ENCODE measurements at regions not wholly inside any gene's neighbourhood (a gene's known extent, or its start where the extent isn't known, plus 50 kb on each side); places are given as distances from the start of the nearest gene placed in this dataset.

- no peaks in the 10 kb centered on the region for H3K9me3 ChIP-seq (ENCODE audit: control insufficient read depth, insufficient read depth, low read depth, low read length)
- no peak overlapping the region for H3K4me3 ChIP-seq (replicated peaks in 1 of 4; ENCODE audit: control extremely low read depth in 1 of 4, insufficient read depth in 1 of 4, low read depth in 3 of 4, low read length in 4 of 4)
- H3K4me2 ChIP-seq (ENCODE audit: extremely low read depth, insufficient read depth, low read length): no peak overlapping the region
- no peaks in the 10 kb centered on the region for H3K4me1 ChIP-seq (ENCODE audit: control insufficient read depth, extremely low read depth, insufficient read depth, low read length)
- H3K9ac ChIP-seq (ENCODE audit: insufficient read depth, low read length): no peak overlapping the region
- H2AFZ ChIP-seq (ENCODE audit: low read length): no peak overlapping the region
- no peak for DNase-seq (ENCODE audit: low read depth in 2 of 2)
- H3K27ac ChIP-seq (ENCODE audit: insufficient read depth, low read length): no peak overlapping the region
- TF ChIP-seq CTCF (conservative IDR thresholded peaks at IDR 0.05 in 1 of 2, IDR thresholded peaks at IDR 0.05 in 1 of 2; ENCODE audit: low read depth in 1 of 2, low read length in 2 of 2): no peak
- no peak for TF ChIP-seq EZH2 (IDR thresholded peaks at IDR 0.05; ENCODE audit: low read length, missing control alignments)
- H3K36me3 ChIP-seq (ENCODE audit: control insufficient read depth, insufficient read depth, low read length): no peaks in the 10 kb centered on the region
- H3K79me2 ChIP-seq (ENCODE audit: control insufficient read depth, insufficient read depth, low read length): no peaks in the 10 kb centered on the region
- H3K27me3 ChIP-seq (ENCODE audit: control insufficient read depth, insufficient read depth, low read length): no peaks in the 10 kb centered on the region
- H4K20me1 ChIP-seq (ENCODE audit: control insufficient read depth, extremely low read depth, insufficient read depth, low read length): no peaks in the 10 kb centered on the region
These were observed 275.3 kb upstream of the PRR20A start for GRCh38 chr13:56865416-56865815.

GRCh38 chr13:56869671-56870070, 271.0 kb upstream of the PRR20A start:
- no peak overlapping the region for H2AFZ ChIP-seq (ENCODE audit: low read length)
- no peaks in the 10 kb centered on the region for H4K20me1 ChIP-seq (ENCODE audit: control insufficient read depth, extremely low read depth, insufficient read depth, low read length)
- no peaks in the 10 kb centered on the region for H3K36me3 ChIP-seq (ENCODE audit: control insufficient read depth, insufficient read depth, low read length)
- H3K9me3 ChIP-seq (ENCODE audit: control insufficient read depth, insufficient read depth, low read depth, low read length): no peaks in the 10 kb centered on the region
- TF ChIP-seq EZH2 (IDR thresholded peaks at IDR 0.05; ENCODE audit: low read length, missing control alignments): no peak
- no peak for TF ChIP-seq CTCF (conservative IDR thresholded peaks at IDR 0.05 in 1 of 2, IDR thresholded peaks at IDR 0.05 in 1 of 2; ENCODE audit: low read depth in 1 of 2, low read length in 2 of 2)
- H3K4me3 ChIP-seq (replicated peaks in 1 of 4; ENCODE audit: control extremely low read depth in 1 of 4, insufficient read depth in 1 of 4, low read depth in 3 of 4, low read length in 4 of 4): no peak overlapping the region
- H3K27me3 ChIP-seq (ENCODE audit: control insufficient read depth, insufficient read depth, low read length): no peaks in the 10 kb centered on the region
- no peak for DNase-seq (ENCODE audit: low read depth in 2 of 2)
- H3K4me1 ChIP-seq (ENCODE audit: control insufficient read depth, extremely low read depth, insufficient read depth, low read length): no peaks in the 10 kb centered on the region
- no peaks in the 10 kb centered on the region for H3K79me2 ChIP-seq (ENCODE audit: control insufficient read depth, insufficient read depth, low read length)
- no peak overlapping the region for H3K9ac ChIP-seq (ENCODE audit: insufficient read depth, low read length)
- no peak overlapping the region for H3K27ac ChIP-seq (ENCODE audit: insufficient read depth, low read length)
- no peak overlapping the region for H3K4me2 ChIP-seq (ENCODE audit: extremely low read depth, insufficient read depth, low read length)

- no peak overlapping the region for H3K4me3 ChIP-seq (replicated peaks in 1 of 4; ENCODE audit: control extremely low read depth in 1 of 4, insufficient read depth in 1 of 4, low read depth in 3 of 4, low read length in 4 of 4)
- no peaks in the 10 kb centered on the region for H3K27me3 ChIP-seq (ENCODE audit: control insufficient read depth, insufficient read depth, low read length)
- no peak overlapping the region for H3K9ac ChIP-seq (ENCODE audit: insufficient read depth, low read length)
- no peak for TF ChIP-seq EZH2 (IDR thresholded peaks at IDR 0.05; ENCODE audit: low read length, missing control alignments)
- TF ChIP-seq CTCF (conservative IDR thresholded peaks at IDR 0.05 in 1 of 2, IDR thresholded peaks at IDR 0.05 in 1 of 2; ENCODE audit: low read depth in 1 of 2, low read length in 2 of 2): no peak
- no peaks in the 10 kb centered on the region for H4K20me1 ChIP-seq (ENCODE audit: control insufficient read depth, extremely low read depth, insufficient read depth, low read length)
- no peaks in the 10 kb centered on the region for H3K9me3 ChIP-seq (ENCODE audit: control insufficient read depth, insufficient read depth, low read depth, low read length)
- no peaks in the 10 kb centered on the region for H3K36me3 ChIP-seq (ENCODE audit: control insufficient read depth, insufficient read depth, low read length)
- no peak for DNase-seq (ENCODE audit: low read depth in 2 of 2)
- no peaks in the 10 kb centered on the region for H3K79me2 ChIP-seq (ENCODE audit: control insufficient read depth, insufficient read depth, low read length)
- H3K4me1 ChIP-seq (ENCODE audit: control insufficient read depth, extremely low read depth, insufficient read depth, low read length): no peaks in the 10 kb centered on the region
- H3K27ac ChIP-seq (ENCODE audit: insufficient read depth, low read length): no peak overlapping the region
- H2AFZ ChIP-seq (ENCODE audit: low read length): no peak overlapping the region
- no peak overlapping the region for H3K4me2 ChIP-seq (ENCODE audit: extremely low read depth, insufficient read depth, low read length)
These were observed 254.3 kb upstream of the PRR20A start for GRCh38 chr13:56886398-56886797.
